ENCODE measurements at regions not wholly inside any gene's neighbourhood (a gene's known extent, or its start where the extent isn't known, plus 50 kb on each side); places are given as distances from the start of the nearest gene placed in this dataset.

DNA sequence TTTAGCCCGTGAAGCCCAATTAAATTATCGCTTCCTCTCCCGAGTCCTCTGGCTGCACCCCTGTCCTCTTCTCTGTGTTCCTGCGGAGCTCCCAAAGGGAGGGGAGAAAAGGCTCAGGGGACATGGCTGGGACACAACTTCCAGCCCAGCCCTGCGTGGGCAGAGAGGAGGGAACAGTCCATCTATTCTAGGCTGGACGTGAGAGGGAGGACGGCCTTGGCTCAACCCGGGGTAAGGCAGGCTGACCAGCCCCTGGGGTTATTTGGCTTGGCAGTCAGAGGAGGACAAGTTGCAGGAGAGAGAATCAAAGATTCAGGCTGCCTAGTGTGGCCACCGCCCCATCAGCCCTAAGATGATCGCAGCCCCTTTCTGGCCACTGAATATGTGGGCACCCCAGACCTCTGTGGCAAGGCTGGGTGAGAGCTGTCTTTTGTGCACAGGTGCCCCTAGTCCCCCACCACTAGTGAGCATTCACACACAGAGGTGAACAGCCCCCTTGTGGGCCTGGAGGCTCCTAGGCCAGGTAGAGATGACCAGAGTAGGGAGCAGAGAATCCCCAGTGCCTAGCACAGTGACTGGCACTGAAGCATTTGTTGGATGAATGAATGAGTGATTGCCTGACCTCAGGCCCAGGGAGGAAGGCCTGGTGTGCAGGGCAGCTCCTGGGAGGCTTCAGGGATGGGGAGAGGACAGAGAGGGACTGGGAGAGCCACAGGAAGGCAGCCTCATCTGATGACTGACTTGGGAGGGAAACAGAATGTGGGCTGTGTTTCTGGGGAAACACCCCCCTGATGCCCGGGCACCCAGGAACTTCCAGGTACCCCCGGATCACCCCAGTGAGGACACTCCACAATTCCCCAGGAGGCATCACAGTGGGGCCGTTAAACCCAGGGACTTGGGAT lies 133.9 kb downstream of the C9orf50 start:
- H3K36me3 Mint-ChIP-seq, result peaks cover 16 to 19% of the 10 kb centered on the region in 2 donors
- DNase-seq (ENCODE audit: low spot score in 2 of 2), result no peak

DNA sequence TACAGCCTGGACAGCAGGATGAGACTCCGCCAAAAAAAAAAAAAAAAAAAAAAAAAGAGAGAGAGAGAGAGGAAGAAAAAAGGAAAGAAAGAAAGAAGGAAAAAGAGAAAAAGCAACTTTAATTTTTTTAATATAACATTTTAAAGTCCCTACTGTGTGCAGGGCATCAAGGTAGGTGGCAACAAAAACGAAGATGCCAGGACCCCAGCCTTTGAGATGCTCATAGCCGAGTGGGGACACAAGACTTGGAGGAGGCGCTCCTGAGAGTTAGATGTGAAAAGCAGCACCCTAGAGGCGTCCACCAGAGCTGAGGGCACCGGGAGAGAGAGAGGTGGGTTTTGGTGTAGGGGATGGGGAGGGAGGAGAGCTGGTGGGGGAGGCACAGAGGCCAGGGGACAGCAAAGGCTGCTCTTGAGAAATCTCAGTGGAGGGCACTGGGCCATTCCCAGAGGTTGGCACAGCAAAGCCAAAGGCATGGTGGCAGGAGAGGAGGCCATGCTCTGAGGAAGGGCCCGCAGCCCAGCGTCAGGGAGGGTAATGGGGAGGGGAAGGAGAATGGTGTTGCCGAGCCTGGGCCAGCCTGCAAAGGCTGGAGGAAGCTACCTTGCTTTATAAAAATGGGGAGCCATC lies 135.6 kb downstream of the C9orf50 start:
- Mint-ChIP-seq H3K27ac (peak overlapping the region; percentile 67 to 93), H3K36me3 (peaks cover 9 to 10% of the 10 kb centered on the region in 2 donors), H3K9me3 (no peaks in the 10 kb centered on the region)
- ATAC-seq (no peak), DNase-seq (ENCODE audit: low spot score in 2 of 2) (no peak)

More for the DNA sequence above, 133.9 kb downstream of the C9orf50 start:
- Mint-ChIP-seq H3K9me3 (no peaks in the 10 kb centered on the region), H3K27ac (peak overlapping the region; percentile 93 to 97)
- ATAC-seq, result no peak

DNA sequence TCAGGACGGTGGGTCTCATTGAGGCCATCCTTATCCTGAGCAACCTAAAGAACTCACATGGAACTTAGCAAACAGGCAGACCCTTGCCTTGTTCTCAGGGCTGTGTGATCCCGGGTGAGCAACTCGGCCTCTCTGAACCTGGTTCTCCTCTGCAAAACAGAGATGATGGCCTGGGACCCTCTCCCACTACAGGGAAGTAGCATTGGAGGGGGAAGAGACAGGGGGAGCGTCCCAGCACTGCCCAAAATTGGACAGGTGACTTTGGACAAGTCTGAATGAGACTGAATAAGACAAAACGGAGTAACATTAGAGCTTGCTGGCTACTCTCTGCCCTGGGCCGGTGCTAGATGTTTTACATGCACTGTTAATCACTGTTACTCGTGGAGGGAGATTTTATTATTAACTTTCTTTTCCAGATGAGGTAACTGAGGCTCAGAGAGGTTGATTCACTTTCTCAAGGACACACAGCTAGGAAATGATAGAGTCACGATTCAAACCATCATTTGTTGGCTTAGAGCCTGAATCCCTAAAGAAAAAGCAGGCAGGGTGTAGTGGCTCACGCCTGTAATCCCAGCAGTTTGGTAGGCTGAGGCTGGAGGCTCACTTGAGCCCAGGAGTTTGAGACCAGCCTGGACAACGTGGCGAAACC lies 136.4 kb downstream of the C9orf50 start:
- Mint-ChIP-seq H3K27ac (peak overlapping the region; percentile 46 to 67), H3K9me3 (no peaks in the 10 kb centered on the region), H3K36me3 (peaks cover 5 to 6% of the 10 kb centered on the region in 2 donors)
- ATAC-seq (no peak), DNase-seq (ENCODE audit: low spot score in 2 of 2) (no peak)

DNA sequence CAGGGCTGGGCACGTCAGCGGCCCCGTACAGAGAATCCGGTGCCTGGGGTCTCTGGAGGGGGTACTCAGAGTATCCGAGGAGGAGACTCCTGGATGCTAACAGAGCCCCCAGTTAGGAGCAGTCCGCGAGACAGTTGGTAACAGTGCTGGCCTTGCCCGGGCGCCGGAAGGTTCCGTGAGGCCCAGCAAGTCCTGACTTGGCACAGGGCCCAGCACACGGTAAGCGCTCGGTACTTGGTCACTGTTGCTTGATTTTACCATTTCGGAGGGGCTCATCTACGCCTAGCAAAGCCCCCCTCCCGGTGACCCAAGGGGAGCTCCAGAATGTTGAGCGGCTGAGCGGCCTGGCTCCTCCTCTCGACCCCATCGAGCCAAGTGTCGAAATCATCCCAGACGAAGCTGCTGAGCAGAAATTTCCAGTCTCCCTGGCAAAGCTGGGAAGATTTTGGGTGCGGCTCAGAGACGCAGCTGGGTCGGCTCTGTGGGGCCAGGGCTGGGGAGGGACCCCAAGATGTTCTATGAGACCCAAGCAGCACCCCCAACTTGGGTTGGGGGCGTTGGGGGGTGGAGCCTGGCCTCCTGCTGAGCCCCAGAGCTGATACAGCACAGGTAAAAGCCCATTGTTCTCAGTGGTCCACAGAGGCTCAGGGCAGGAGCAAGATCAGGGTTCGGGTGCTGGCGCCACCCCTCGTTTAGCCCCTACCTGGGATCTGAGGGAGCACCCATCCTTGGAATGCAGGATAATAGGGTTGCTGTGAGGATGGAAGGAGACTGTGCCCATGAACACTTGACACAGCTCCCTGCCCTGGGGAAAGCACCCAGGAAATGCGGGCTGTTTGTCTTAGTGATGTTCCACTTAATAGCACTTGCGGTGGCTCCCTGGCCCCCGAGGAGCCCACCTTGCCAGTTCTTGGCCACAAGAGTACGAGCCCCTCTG lies 137.2 kb downstream of the C9orf50 start:
- H3K27ac Mint-ChIP-seq, result peak overlapping the region; percentile 22 to 60

DNA sequence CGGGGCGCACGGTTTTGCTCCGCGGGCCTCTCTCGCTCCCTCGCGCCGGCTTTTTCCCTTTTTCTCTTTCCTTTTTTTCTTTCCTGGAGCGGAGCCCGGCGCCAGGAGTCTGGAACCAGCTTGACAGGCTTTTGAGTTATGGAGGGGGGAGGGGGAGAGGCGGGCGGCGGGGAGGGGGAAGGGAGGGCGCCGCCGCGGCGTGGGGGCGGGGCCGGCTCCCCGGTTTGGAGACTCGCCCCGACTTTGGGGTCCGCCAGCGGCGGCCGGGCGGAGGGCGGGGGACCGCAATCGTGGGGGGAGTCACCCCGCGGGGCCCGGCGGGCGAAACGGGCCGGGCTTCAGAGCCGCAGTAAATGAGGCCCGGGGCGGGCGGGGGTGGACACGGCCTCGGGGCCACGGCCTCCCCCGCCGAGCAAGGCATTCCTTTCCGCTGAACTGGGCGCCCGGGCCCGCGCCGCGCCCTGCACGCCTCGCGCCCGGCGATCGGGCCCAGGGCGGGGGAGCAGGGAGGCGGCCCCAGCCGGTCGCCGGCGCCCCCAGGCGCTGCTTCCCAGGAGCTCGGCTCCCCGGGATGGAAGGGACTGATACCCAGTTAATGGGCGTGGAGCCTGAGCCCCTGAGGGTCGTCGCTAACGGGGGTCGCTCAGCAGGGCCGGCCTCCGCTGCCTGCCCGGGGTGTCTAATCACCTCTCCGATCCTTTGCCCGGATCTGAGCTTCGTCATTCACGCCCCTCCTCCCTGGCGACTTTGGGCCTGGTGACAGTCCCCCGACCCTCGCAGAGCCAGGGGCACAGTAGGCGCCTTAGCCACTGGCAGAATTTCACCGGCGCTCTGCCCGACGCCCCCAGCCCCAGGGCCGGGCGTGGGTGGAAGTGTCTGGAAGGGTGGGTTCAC lies 138.1 kb downstream of the C9orf50 start:
- no peaks in the 10 kb centered on the region for H3K36me3 Mint-ChIP-seq
- no peaks in the 10 kb centered on the region for H3K9me3 Mint-ChIP-seq
- H3K27ac Mint-ChIP-seq, result peak overlapping the region; percentile 22 to 60
- DNase-seq (ENCODE audit: low spot score in 2 of 2) (peak in 1 of 2 donors; percentile 32), ATAC-seq (peak; percentile 39 to 41)

More for the DNA sequence above, 137.2 kb downstream of the C9orf50 start:
- DNase-seq (ENCODE audit: low spot score in 2 of 2) (peak in 1 of 2 donors; percentile 21), ATAC-seq (no peak)
- H3K36me3 Mint-ChIP-seq, result peaks cover 0 to under 1% of the 10 kb centered on the region in 2 donors
- H3K9me3 Mint-ChIP-seq, result no peaks in the 10 kb centered on the region

DNA sequence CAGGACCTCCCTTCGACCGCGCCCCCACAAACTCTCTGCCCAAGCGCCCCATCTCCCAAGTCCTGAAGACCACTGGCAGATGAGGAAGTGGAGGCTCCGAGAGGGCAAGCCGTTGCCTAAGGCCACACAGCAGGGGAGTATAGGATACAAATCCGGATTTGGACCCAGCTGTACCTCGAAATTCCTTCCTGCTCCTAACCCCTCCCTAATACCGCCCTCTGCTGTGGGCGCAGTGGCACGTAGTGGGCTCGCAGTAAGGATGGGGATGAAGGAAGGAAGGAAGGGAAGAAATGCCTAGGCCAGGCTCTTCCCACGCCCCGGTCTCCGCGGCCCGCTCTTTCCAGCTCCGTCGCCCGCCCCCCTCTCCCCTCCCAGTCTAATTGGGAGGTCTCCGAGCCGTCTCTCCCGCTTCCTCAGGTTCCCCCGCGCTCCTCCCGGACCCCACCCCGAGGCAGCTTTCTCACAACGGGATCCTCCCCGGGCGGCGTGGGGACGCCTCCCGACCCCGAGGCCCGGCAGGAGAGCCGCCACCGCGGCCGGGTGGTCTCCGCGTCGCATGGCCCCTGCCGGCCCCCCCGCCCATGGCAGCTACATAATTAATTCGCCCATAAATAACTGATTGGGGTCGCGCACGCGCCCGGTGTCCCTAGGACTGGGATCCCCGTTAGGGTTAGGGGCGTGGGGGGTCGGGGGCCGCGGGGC lies 138.9 kb downstream of the C9orf50 start:
- no peak for ATAC-seq
- no peak overlapping the region for H3K27ac Mint-ChIP-seq
- H3K9me3 Mint-ChIP-seq, result no peaks in the 10 kb centered on the region
- DNase-seq (ENCODE audit: low spot score in 2 of 2), result no peak
- no peaks in the 10 kb centered on the region for H3K36me3 Mint-ChIP-seq

DNA sequence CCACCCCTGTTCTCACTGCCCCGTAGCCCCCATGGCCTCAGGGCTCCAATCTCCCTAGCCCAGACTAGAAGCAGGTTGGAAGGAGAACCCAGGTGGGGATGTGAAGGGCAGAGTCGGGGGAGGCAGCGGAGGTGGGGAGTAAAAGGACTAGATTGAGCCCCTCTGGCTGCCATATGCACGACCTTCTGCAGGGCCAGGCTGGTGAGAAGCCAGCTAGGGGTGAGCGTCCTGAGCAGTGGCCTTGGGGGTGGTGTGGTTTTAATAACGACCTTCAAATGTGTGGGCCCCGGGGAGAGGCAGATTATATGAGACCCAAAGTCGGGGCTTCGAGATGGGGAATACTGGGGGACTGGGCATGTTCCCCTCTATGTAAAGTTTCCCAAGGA lies 139.5 kb downstream of the C9orf50 start:
- no peaks in the 10 kb centered on the region for H3K9me3 Mint-ChIP-seq
- no peak for DNase-seq (ENCODE audit: low spot score in 2 of 2)
- ATAC-seq, result no peak
- H3K27ac Mint-ChIP-seq, result no peak overlapping the region
- H3K36me3 Mint-ChIP-seq, result no peaks in the 10 kb centered on the region

DNA sequence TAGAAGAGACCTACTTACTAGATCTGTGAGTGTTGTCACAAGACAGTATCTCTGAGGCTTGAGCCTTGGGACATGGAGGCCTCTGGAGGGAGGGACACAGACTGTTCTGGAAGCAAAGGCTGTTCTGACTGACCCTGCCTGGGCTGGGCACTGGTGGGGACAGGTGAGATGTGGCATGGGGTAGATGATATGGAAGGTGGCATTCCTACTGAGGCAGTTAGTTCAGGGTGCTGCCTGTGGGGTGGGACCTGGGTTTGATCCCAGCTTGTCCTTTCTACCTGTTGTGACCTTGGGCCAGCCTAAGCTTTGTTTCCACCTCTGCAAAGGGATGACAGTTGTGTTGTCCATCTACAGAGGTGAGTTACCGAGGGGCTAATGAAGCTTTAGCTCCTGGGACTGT lies 140.2 kb downstream of the C9orf50 start:
- no peaks in the 10 kb centered on the region for H3K9me3 Mint-ChIP-seq
- DNase-seq (ENCODE audit: low spot score in 2 of 2) (no peak), ATAC-seq (no peak)
- H3K27ac Mint-ChIP-seq, result no peak overlapping the region
- no peaks in the 10 kb centered on the region for H3K36me3 Mint-ChIP-seq

DNA sequence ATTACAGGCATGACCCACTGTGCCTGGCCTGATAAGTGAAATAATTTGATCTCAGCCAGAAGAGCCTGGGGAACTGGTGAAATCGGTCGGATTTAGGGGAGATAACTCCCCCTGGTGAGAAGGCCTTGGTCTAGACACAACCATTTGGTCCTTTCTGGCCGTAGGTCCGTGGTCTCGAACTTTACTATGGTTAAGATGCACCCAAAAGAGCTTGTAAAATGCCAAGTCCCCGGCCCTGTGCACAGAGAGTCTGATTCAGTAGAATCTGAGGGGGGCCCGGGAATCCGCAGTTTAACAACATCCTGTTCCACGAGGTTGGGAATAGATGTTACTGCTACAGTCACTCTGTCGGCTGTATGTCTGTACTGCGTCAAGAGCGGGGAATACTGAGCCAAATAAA lies 140.7 kb downstream of the C9orf50 start:
- DNase-seq (ENCODE audit: low spot score in 2 of 2) (no peak), ATAC-seq (no peak)
- no peaks in the 10 kb centered on the region for H3K9me3 Mint-ChIP-seq
- no peak overlapping the region for H3K27ac Mint-ChIP-seq
- H3K36me3 Mint-ChIP-seq, result no peaks in the 10 kb centered on the region

DNA sequence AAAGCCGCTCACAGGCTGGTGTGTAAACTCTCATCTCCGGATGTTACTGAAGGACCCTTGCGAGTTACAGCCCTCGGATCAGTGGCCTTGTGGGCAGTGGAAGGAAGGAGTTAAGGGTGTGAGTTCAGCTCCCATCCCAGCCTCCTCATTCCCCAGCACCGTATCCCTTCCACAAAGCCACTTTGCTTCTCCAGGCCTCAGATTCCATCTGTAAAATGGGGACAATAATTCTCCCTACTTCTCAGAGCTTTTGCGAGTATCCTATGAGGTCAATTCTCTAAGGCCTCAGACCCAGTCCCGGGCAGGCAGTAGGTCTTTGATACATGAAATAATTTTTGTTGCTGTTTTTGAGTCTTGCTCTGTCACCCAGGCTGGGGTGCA lies 141.3 kb downstream of the C9orf50 start:
- DNase-seq (ENCODE audit: low spot score in 2 of 2) (no peak), ATAC-seq (no peak)
- Mint-ChIP-seq H3K9me3 (no peaks in the 10 kb centered on the region), H3K27ac (no peak overlapping the region), H3K36me3 (no peaks in the 10 kb centered on the region)

DNA sequence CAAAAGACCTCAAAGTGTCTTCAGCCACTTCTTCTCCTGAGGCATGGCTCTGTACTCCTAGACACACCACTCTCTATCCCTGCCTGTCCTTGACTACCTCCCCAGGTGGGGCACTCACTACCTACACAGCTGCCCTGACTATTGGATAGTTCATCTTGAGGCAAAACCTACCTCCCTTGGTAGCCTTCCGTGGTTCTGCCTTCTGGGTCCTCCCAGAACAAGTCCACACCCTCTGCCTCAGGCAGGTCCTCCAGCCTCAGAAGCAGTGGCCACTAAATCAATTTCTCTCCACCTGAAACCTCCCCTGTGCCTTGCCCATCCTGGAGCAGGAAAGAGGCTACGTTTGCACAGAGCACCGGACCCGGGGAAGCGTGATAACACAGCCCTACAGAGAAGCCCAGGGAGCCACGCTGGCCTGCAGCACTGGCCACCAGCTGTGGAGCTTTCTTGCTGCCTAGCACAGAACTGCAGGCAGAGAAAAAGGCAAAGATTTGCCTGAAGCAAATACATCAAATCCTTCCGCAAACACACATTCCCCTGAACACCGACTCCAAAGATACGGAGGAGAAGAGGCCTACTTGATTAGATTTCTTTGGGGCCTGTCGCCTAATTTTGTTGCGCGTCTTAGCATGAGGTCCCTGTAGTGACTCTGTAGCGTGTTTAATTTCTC lies 141.8 kb downstream of the C9orf50 start:
- no peak for ATAC-seq
- Mint-ChIP-seq H3K36me3 (peaks cover 0 to 1% of the 10 kb centered on the region in 2 donors), H3K9me3 (no peaks in the 10 kb centered on the region), H3K27ac (no peak overlapping the region)
- no peak for DNase-seq (ENCODE audit: low spot score in 2 of 2)

DNA sequence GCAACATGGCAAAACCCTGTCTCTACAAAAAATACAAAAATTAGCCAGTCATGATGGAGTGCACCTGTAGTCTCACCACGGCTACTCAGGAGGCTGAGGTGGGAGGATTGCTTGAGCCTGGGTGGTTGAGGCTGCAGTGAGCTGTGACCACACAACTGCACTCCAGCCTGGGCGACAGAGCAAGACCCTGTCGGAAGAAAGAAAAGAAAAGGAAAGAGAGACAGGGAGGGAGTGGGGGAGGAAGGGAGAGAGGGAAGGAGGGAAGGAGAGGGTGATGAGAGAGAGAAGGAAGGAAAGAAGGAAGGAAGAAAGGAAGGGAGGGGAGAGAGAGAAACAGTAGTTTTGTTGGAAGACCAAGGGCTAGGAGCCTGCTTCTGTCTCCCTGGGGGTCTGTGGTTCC lies 142.4 kb downstream of the C9orf50 start:
- no peak for ATAC-seq
- no peak for DNase-seq (ENCODE audit: low spot score in 2 of 2)
- Mint-ChIP-seq H3K9me3 (no peaks in the 10 kb centered on the region), H3K27ac (no peak overlapping the region), H3K36me3 (peaks cover 5 to 7% of the 10 kb centered on the region in 2 donors)

DNA sequence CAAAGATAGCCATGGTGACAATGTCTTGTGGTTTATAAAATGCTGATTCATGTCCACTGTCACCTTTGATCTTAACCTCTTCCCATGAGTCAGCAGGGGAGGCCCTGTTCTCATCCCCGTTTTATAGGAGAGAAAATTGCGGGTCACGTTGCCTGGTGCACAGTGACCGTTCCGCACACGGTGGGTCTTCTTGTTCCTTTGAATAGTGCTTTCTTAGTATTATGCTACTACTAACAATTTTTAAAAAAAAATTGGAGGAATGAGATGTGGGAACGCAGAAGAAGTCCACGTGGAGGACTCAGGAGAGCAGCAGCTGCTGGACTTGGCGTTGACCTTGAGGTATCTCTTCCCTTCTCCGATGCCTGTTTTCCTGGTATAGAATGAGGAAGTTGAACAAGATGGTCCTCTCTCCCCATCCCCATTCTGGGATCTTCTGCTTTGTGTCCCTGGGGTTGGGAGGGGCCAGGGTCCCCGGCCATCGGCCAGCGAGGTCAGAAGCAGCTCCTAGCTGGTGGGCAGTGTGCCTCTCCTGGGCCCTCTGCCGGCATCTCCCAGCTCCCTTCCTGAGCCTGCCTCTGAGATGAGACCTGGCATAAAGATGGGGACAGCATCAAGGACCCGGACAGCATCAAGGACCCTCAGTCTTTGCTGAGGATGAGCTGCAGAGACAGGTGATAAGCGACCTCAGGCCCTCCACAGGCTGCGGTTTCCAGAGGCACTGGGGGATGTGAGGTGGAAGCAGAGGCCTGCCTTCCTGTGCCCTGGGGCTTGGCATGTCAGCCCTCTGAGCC lies 143.9 kb downstream of the C9orf50 start:
- DNase-seq (ENCODE audit: low spot score in 2 of 2), result no peak
- no peak for ATAC-seq
- Mint-ChIP-seq H3K9me3 (no peaks in the 10 kb centered on the region), H3K27ac (no peak overlapping the region), H3K36me3 (peaks cover 5 to 7% of the 10 kb centered on the region in 2 donors)

All from activated naive CD4-positive, alpha-beta T cell treated with anti-CD3 and anti-CD28 coated beads, Interleukin-2, amount 50 U/mL, for 72 hours (primary cell).